DOHH2 (cell line): ENCODE measurements at regions not wholly inside any gene's neighbourhood (a gene's known extent, or its start where the extent isn't known, plus 50 kb on each side); places are given as distances from the start of the nearest gene placed in this dataset.

Experiments
- H3F3A ChIP-seq: fragments of 200-600 bp; sonication (generic), shearing (Covaris generic); 2 replicates; pipeline ENCODE4 v1.6.0; 2016; ENCODE audit warnings: antibody characterized with exemption, mild to moderate bottlenecking; ENCODE audit not compliant: control insufficient read depth, insufficient read depth
- H3K27ac ChIP-seq: fragments of 200-600 bp; sonication (generic); 2 replicates; pipeline ENCODE4 v1.5.1; 2014; ENCODE audit warnings: low read depth, mild to moderate bottlenecking, low read length, moderate library complexity
- H3K27me3 ChIP-seq: fragments of 200-600 bp; sonication (generic); 2 replicates; pipeline ENCODE4 v1.6.1; 2014; ENCODE audit warnings: mild to moderate bottlenecking, low read length, mixed read lengths; ENCODE audit not compliant: control insufficient read depth
- H3K36me3 ChIP-seq: fragments of 200-600 bp; sonication (generic); 2 replicates; pipeline ENCODE4 v1.6.1; 2014; ENCODE audit warnings: mild to moderate bottlenecking, low read length, moderate library complexity, mixed read lengths; ENCODE audit not compliant: control insufficient read depth
- H3K4me1 ChIP-seq: fragments of 200-600 bp; sonication (generic); 2 replicates; pipeline ENCODE4 v1.6.1; 2014; ENCODE audit warnings: mild to moderate bottlenecking, low read length, mixed read lengths; ENCODE audit not compliant: control insufficient read depth
- H3K4me2 ChIP-seq: fragments of 200-600 bp; sonication (generic); 2 replicates; pipeline ENCODE4 v1.6.0; 2014; ENCODE audit warnings: mild to moderate bottlenecking, low read length, moderate library complexity
- H3K4me3 ChIP-seq: fragments of 200-600 bp; sonication (generic); 2 replicates; pipeline ENCODE4 v1.5.1; 2014; ENCODE audit warnings: mild to moderate bottlenecking, low read length, mixed read lengths
- H3K79me2 ChIP-seq: fragments of 200-600 bp; sonication (generic); 2 replicates; pipeline ENCODE4 v1.6.1; 2014; ENCODE audit warnings: mild to moderate bottlenecking, low read length, mixed read lengths; ENCODE audit not compliant: control insufficient read depth
- H3K9me2 ChIP-seq: fragments of 200-600 bp; sonication (generic); replicated peaks from 2 replicates; pipeline ENCODE4 v1.6.1; 2014; ENCODE audit warnings: mild to moderate bottlenecking, low read length, mixed read lengths; ENCODE audit not compliant: control insufficient read depth
- H3K9me3 ChIP-seq: fragments of 200-600 bp; sonication (generic); 2 replicates; pipeline ENCODE4 v1.6.1; 2014; ENCODE audit warnings: antibody characterized with exemption, low read length, mixed read lengths; ENCODE audit not compliant: control insufficient read depth, insufficient read depth
- H4K20me1 ChIP-seq: fragments of 200-600 bp; sonication (generic); 2 replicates; pipeline ENCODE4 v1.6.0; 2014; ENCODE audit warnings: low read depth, mild to moderate bottlenecking, antibody characterized with exemption, low read length, moderate library complexity; ENCODE audit not compliant: control insufficient read depth, insufficient read depth
- EZH2phosphoT487 ChIP-seq: fragments of 200-600 bp; sonication (generic); IDR thresholded peaks from 2 replicates; pipeline ENCODE4 v1.6.1; 2017; ENCODE audit warnings: borderline replicate concordance, mild to moderate bottlenecking, antibody characterized with exemption, low read length, moderate library complexity, mixed read lengths
- TF ChIP-seq, protein P1 (sequence below): fragments of 200-600 bp; sonication (generic); IDR thresholded peaks from one replicate; pipeline ENCODE4 v1.5.1; 2014; ENCODE audit warnings: antibody characterized with exemption, mild to moderate bottlenecking, low read depth, low read length; ENCODE audit not compliant: poor library complexity, severe bottlenecking

DNA sequence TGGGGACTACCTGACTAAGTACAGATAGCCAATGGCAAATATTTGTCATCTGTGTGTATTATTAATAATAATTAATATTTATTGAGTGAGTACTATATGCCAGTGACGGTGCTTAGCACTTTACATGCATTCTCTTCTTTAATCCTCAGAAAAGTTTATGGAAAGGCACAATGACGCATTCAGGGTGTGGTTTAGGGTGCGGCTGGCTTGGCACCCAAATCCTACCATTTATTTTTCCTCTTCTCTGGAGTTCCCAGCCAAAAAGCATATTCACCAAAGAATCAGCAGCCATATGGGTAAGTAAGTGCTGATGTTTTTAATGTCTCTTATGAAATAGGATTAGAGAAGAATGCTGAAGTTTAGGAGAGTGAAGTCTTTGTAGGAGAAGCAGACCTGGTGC is 140.4 kb upstream of the TP63 start:
- Histone ChIP-seq H3K79me2 (no peaks in the 10 kb centered on the region), H4K20me1 (no peaks in the 10 kb centered on the region), H3K9me2 (no peaks in the 10 kb centered on the region), H3K36me3 (no peaks in the 10 kb centered on the region), H3K27ac (no peak overlapping the region), H3K4me2 (no peak overlapping the region), H3K27me3 (no peaks in the 10 kb centered on the region), H3K9me3 (no peaks in the 10 kb centered on the region), H3F3A (no peaks in the 10 kb centered on the region), H3K4me1 (no peaks in the 10 kb centered on the region), H3K4me3 (no peak overlapping the region)
- no peak for TF ChIP-seq EZH2phosphoT487
- TF ChIP-seq, protein P1, sequence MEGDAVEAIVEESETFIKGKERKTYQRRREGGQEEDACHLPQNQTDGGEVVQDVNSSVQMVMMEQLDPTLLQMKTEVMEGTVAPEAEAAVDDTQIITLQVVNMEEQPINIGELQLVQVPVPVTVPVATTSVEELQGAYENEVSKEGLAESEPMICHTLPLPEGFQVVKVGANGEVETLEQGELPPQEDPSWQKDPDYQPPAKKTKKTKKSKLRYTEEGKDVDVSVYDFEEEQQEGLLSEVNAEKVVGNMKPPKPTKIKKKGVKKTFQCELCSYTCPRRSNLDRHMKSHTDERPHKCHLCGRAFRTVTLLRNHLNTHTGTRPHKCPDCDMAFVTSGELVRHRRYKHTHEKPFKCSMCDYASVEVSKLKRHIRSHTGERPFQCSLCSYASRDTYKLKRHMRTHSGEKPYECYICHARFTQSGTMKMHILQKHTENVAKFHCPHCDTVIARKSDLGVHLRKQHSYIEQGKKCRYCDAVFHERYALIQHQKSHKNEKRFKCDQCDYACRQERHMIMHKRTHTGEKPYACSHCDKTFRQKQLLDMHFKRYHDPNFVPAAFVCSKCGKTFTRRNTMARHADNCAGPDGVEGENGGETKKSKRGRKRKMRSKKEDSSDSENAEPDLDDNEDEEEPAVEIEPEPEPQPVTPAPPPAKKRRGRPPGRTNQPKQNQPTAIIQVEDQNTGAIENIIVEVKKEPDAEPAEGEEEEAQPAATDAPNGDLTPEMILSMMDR, result no peak

DNA sequence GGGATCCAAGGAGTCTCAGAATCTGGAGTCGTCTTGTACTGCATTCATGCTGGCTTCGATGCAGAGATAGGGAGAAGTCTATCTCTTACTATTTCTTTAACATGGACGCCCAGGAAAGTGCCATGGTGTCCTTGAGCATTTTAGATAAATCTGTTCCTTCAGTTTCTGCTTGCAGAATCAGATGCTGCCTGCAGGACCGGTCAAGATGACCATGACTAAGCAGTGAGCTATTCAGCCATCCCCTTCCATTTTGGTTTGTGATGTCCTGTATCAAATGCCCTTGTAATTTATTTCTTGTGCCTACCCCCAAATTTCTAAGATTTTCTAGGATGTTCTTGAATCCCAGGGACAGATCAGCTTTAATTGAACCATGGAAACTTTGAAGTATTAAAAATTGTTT is 139.4 kb upstream of the TP63 start:
- Histone ChIP-seq H3K27ac (no peak overlapping the region), H3F3A (no peaks in the 10 kb centered on the region), H3K4me3 (no peak overlapping the region), H3K27me3 (no peaks in the 10 kb centered on the region), H4K20me1 (no peaks in the 10 kb centered on the region), H3K36me3 (no peaks in the 10 kb centered on the region), H3K4me2 (no peak overlapping the region), H3K9me2 (no peaks in the 10 kb centered on the region), H3K4me1 (no peaks in the 10 kb centered on the region), H3K79me2 (no peaks in the 10 kb centered on the region), H3K9me3 (no peaks in the 10 kb centered on the region)
- no peak for TF ChIP-seq EZH2phosphoT487
- TF ChIP-seq, protein P1, result no peak

DNA sequence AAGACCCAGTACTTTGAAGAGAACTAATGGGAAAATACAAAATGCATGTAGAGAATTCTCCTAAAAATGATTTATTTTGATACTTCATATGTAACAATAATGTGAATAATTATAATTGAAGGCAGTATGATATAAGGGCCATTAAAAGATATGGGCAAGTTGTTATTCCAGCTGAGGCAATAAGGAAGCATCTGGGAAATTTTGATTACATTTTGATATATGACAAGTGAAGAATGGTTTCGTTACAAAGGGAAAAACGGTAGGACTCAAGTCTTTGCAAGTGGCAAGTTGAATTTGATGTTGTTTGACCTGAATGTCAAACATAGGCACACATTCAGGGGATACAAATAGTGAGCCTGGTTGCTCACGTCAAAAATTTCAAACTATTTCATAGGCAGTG is 137.9 kb upstream of the TP63 start:
- H3K27ac ChIP-seq, result no peak overlapping the region
- no peaks in the 10 kb centered on the region for H3K36me3 ChIP-seq
- TF ChIP-seq, protein P1, result no peak
- no peak for TF ChIP-seq EZH2phosphoT487
- no peak overlapping the region for H3K4me3 ChIP-seq
- H4K20me1 ChIP-seq, result no peaks in the 10 kb centered on the region
- no peaks in the 10 kb centered on the region for H3K9me3 ChIP-seq
- H3K9me2 ChIP-seq, result no peaks in the 10 kb centered on the region
- no peaks in the 10 kb centered on the region for H3F3A ChIP-seq
- H3K27me3 ChIP-seq, result no peaks in the 10 kb centered on the region
- H3K4me1 ChIP-seq, result no peaks in the 10 kb centered on the region
- no peak overlapping the region for H3K4me2 ChIP-seq
- H3K79me2 ChIP-seq, result no peaks in the 10 kb centered on the region

DNA sequence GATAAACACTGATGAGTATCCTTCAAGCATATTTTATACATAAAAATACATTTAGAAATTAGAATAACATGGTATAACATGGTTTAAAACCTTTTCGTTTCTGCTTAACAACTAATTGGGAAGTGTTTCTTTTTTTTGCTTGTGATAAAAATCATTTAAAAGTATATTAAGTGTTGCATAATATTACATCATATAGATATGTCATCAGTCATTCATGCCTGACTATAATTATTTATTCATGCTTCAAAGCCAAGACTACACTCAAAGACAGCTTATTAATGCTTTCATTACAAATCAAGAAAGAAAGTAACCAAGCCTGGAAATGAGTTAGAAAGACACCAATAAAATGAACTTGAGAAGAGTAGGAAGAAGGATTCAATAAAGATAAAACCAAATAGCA is 136.6 kb upstream of the TP63 start:
- Histone ChIP-seq H3K9me3 (no peaks in the 10 kb centered on the region), H3K9me2 (no peaks in the 10 kb centered on the region), H3K79me2 (no peaks in the 10 kb centered on the region), H3K27ac (no peak overlapping the region), H3K4me2 (no peak overlapping the region), H3K4me1 (no peaks in the 10 kb centered on the region), H3K4me3 (no peak overlapping the region), H3K27me3 (no peaks in the 10 kb centered on the region), H3F3A (no peaks in the 10 kb centered on the region), H3K36me3 (no peaks in the 10 kb centered on the region), H4K20me1 (no peaks in the 10 kb centered on the region)
- no peak for TF ChIP-seq EZH2phosphoT487
- TF ChIP-seq, protein P1, result no peak
